PC-9 (cell line): ENCODE measurements at regions not wholly inside any gene's neighbourhood (a gene's known extent, or its start where the extent isn't known, plus 50 kb on each side); places are given as distances from the start of the nearest gene placed in this dataset.

Source experiments
- BruUV-seq: library from RNA; stranded (reverse); fragments of 400-500 nt; replicated peaks from 2 replicates; lab custom pipeline; 2021; lab: Mats Ljungman, UMichigan
- CTCF ChIA-PET: fragments of 300-600 bp; sonication (Branson Sonifier 250); formaldehyde crosslinking; loops from one replicate; lab custom pipeline; 2022; ENCODE audit warnings: antibody characterized with exemption; lab: Charles Lee
- POLR2A ChIA-PET: fragments of 300-600 bp; sonication (Branson Sonifier 250); formaldehyde crosslinking; loops from one replicate; lab custom pipeline; 2022; ENCODE audit warnings: antibody characterized with exemption; ENCODE audit not compliant: unreplicated experiment; lab: Charles Lee
- DNase-seq, 2 experiments: peaks; one replicate each; pipeline versions ENCODE4 v3.0.0 to v3.0.0-alpha.2; 2015 to 2022; ENCODE audit warnings: mixed read lengths in 1 of 2
- H2AFZ ChIP-seq: fragments of 200-600 bp; sonication (generic); 2 replicates; pipeline ENCODE4 v1.8.1; 2017; ENCODE audit warnings: antibody characterized with exemption
- H3F3A ChIP-seq: fragments of 200-600 bp; sonication (generic); 2 replicates; pipeline ENCODE4 v1.8.1; 2017; ENCODE audit warnings: antibody characterized with exemption, mild to moderate bottlenecking, low read depth; ENCODE audit not compliant: insufficient read depth
- H3K27ac ChIP-seq: fragments of 200-600 bp; sonication (generic); 2 replicates; pipeline ENCODE4 v1.6.1; 2016; ENCODE audit warnings: mixed run types
- H3K27me3 ChIP-seq: fragments of 200-600 bp; sonication (generic); 2 replicates; pipeline ENCODE4 v1.6.1; 2016; ENCODE audit warnings: low read depth, mixed run types; ENCODE audit not compliant: insufficient read depth
- H3K36me3 ChIP-seq: fragments of 200-600 bp; sonication (generic); 2 replicates; pipeline ENCODE4 v1.6.1; 2016; ENCODE audit warnings: low read depth, mixed run types
- H3K4me1 ChIP-seq: fragments of 200-600 bp; sonication (generic); replicated peaks from 2 replicates; pipeline ENCODE4 v1.6.1; 2016; ENCODE audit warnings: mixed run types; ENCODE audit not compliant: insufficient read depth
- H3K4me2 ChIP-seq: fragments of 200-600 bp; sonication (generic); 2 replicates; pipeline ENCODE4 v1.6.1; 2017; ENCODE audit warnings: mixed run types
- H3K4me3 ChIP-seq: fragments of 200-600 bp; sonication (generic); 2 replicates; pipeline ENCODE4 v1.6.1; 2016; ENCODE audit warnings: mixed run types
- H3K79me2 ChIP-seq: fragments of 200-600 bp; sonication (generic); 2 replicates; pipeline ENCODE4 v1.6.1; 2017; ENCODE audit warnings: low read depth, mixed run types
- H3K9me2 ChIP-seq: fragments of 200-600 bp; sonication (generic); 2 replicates; pipeline ENCODE4 v1.8.1; 2017; ENCODE audit warnings: mild to moderate bottlenecking; ENCODE audit not compliant: insufficient read depth
- H3K9me3 ChIP-seq: fragments of 200-600 bp; sonication (generic); 2 replicates; pipeline ENCODE4 v1.8.1; 2016; ENCODE audit warnings: low read depth; ENCODE audit not compliant: insufficient read depth
- H4K20me1 ChIP-seq: fragments of 200-600 bp; sonication (generic); 2 replicates; pipeline ENCODE4 v1.8.1; 2017; ENCODE audit not compliant: insufficient read depth
- EZH2 ChIP-seq: fragments of 200-600 bp; sonication (generic); IDR thresholded peaks from 2 replicates; pipeline ENCODE4 v1.8.0; 2017; ENCODE audit warnings: antibody characterized with exemption, low read depth
- intact Hi-C: fragments of 100-400 bp; cut with micrococcal nuclease; formaldehyde crosslinking; loops from one replicate; pipeline ENCODE4 v1.10.0; 2022; ENCODE audit not compliant: unreplicated experiment
- TF ChIP-seq, protein P1 (sequence below): fragments of 200-600 bp; sonication (generic); conservative IDR thresholded peaks from 2 replicates; pipeline ENCODE4 v1.6.1; 2017; ENCODE audit warnings: mixed run types, antibody characterized with exemption, mild to moderate bottlenecking, moderate library complexity

DNA sequence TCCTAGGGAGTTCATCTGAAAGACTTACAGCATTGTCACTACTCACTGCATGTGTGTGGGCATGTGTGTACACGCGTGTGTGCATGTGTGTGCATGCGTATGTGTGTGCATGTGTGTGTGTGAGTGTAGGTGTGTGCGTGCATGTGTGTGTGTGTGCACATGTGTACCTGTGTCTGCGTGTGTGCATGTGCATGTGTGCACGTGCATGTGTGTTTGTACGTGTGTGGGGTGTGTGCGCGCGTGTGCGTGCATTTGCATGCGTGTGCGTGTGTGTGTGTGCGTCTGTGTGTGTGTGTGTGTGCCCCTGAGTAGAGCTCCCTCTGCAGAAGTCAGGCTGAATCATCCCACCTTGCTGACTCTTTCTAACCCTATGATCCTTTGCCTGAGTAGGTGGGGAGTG lies 114.8 kb upstream of the RBFOX1 start:
- H3K4me3 ChIP-seq, result no peak overlapping the region
- CTCF ChIA-PET, result no interaction called here
- POLR2A ChIA-PET, result no interaction called here
- no peaks in the 10 kb centered on the region for H3K4me1 ChIP-seq
- H3K9me3 ChIP-seq, result no peaks in the 10 kb centered on the region
- H3K36me3 ChIP-seq, result no peaks in the 10 kb centered on the region
- no peak for DNase-seq
- no peak overlapping the region for H3K4me2 ChIP-seq
- H3K9me2 ChIP-seq, result no peaks in the 10 kb centered on the region
- no peak overlapping the region for H2AFZ ChIP-seq
- H3K27ac ChIP-seq, result no peak overlapping the region
- H3F3A ChIP-seq, result no peaks in the 10 kb centered on the region
- intact Hi-C loops, result no loop called here
- H3K27me3 ChIP-seq, result peaks cover 17% of the 10 kb centered on the region; the same call in 1 of the 2 replicates
- no peaks in the 10 kb centered on the region for H4K20me1 ChIP-seq
- H3K79me2 ChIP-seq, result no peaks in the 10 kb centered on the region
- no peak for TF ChIP-seq EZH2
- TF ChIP-seq, protein P1, sequence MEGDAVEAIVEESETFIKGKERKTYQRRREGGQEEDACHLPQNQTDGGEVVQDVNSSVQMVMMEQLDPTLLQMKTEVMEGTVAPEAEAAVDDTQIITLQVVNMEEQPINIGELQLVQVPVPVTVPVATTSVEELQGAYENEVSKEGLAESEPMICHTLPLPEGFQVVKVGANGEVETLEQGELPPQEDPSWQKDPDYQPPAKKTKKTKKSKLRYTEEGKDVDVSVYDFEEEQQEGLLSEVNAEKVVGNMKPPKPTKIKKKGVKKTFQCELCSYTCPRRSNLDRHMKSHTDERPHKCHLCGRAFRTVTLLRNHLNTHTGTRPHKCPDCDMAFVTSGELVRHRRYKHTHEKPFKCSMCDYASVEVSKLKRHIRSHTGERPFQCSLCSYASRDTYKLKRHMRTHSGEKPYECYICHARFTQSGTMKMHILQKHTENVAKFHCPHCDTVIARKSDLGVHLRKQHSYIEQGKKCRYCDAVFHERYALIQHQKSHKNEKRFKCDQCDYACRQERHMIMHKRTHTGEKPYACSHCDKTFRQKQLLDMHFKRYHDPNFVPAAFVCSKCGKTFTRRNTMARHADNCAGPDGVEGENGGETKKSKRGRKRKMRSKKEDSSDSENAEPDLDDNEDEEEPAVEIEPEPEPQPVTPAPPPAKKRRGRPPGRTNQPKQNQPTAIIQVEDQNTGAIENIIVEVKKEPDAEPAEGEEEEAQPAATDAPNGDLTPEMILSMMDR, result no peak
- no TSS peak for BruUV-seq

DNA sequence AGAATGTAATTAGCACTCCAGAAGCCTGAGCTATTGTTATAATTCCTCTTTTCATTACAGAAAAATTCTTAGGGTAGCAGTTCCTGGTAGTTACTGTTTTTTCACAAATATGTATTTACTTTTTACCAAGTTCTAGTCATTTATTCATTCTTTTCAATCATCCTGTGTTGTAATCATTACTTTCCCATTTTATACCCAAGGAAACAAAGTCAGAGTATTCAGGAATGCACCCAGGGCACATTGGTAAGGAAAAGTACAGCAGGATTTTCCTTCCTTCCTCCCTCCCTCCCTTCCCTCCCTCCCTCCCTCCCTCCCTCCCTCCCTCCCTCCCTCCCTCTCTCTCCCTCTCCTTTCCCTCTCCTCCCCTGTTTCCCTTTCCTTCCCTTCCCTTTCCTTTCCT lies 115.9 kb upstream of the RBFOX1 start:
- POLR2A ChIA-PET, result no interaction called here
- no peak overlapping the region for H3K4me3 ChIP-seq
- CTCF ChIA-PET, result no interaction called here
- H3K9me2 ChIP-seq, result no peaks in the 10 kb centered on the region
- no peaks in the 10 kb centered on the region for H3K4me1 ChIP-seq
- peaks cover 17% of the 10 kb centered on the region; the same call in 1 of the 2 replicates for H3K27me3 ChIP-seq
- no peak for TF ChIP-seq EZH2
- TF ChIP-seq, protein P1, result no peak
- H3K27ac ChIP-seq, result no peak overlapping the region
- no peaks in the 10 kb centered on the region for H3K9me3 ChIP-seq
- no peaks in the 10 kb centered on the region for H3K79me2 ChIP-seq
- H3K36me3 ChIP-seq, result no peaks in the 10 kb centered on the region
- H3K4me2 ChIP-seq, result no peak overlapping the region
- DNase-seq, result no peak
- intact Hi-C loops, result no loop called here
- H3F3A ChIP-seq, result no peaks in the 10 kb centered on the region
- BruUV-seq, result no TSS peak
- no peak overlapping the region for H2AFZ ChIP-seq
- H4K20me1 ChIP-seq, result no peaks in the 10 kb centered on the region

DNA sequence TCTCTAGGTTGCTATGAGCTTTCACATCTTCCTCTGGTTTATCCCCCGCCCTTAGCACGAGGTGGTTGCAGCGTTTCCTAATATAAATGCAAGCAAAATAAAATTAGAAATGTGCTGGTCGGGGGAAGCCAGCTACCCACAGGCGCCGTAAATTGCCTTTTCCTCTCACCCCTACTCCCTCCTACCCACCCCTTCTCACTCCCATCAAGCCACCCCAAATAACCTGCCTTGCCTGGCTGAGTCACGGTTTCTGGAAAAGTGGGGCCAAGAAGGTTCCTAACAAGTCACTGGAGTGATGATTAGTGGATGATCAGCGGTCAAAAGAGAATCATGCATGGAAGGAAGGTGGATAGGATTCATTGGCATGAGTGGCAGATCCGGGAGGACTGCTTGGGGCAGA lies 120.9 kb upstream of the RBFOX1 start:
- H3F3A ChIP-seq, result no peaks in the 10 kb centered on the region
- DNase-seq, result no peak
- no TSS peak for BruUV-seq

More for the DNA sequence above, 120.9 kb upstream of the RBFOX1 start:
- no peaks in the 10 kb centered on the region for H3K4me1 ChIP-seq
- peaks cover 12% of the 10 kb centered on the region; the same call in 1 of the 2 replicates for H3K27me3 ChIP-seq
- H3K4me2 ChIP-seq, result no peak overlapping the region
- ChIA-PET POLR2A (no interaction called here), CTCF (no interaction called here)
- no peaks in the 10 kb centered on the region for H4K20me1 ChIP-seq
- H3K4me3 ChIP-seq, result no peak overlapping the region
- no peaks in the 10 kb centered on the region for H3K9me2 ChIP-seq
- no peaks in the 10 kb centered on the region for H3K36me3 ChIP-seq
- TF ChIP-seq, protein P1, result no peak
- no peak for TF ChIP-seq EZH2
- H3K27ac ChIP-seq, result no peak overlapping the region
- H3K79me2 ChIP-seq, result no peaks in the 10 kb centered on the region
- H2AFZ ChIP-seq, result no peak overlapping the region
- intact Hi-C loops, result no loop called here
- no peaks in the 10 kb centered on the region for H3K9me3 ChIP-seq
